SK-N-SH (cell line): ENCODE measurements at regions not wholly inside any gene's neighbourhood (a gene's known extent, or its start where the extent isn't known, plus 50 kb on each side); places are given as distances from the start of the nearest gene placed in this dataset.

Experiments used
- CTCF ChIA-PET: fragments of 300-600, 350-600 bp; formaldehyde crosslinking; extraction: SDS; loops from one replicate; lab custom pipeline; 2021; lab: Yijun Ruan, JAX
- POLR2A ChIA-PET: fragments of 350-600 bp; sonication (Branson Sonifier 250); formaldehyde crosslinking; extraction: SDS; loops from one replicate; lab custom pipeline; 2020; ENCODE audit warnings: antibody characterized with exemption, inconsistent platforms; lab: Yijun Ruan, JAX
- DNase-seq: peaks from one replicate; pipeline ENCODE4 v3.0.0; 2012
- H2AFZ ChIP-seq: fragments of 200-600 bp; sonication (generic); 2 replicates; pipeline ENCODE4 v1.8.1; 2016; ENCODE audit warnings: antibody characterized with exemption, mild to moderate bottlenecking, low read depth
- H3F3A ChIP-seq: fragments of 200-600 bp; sonication (generic); replicated peaks from 2 replicates; pipeline ENCODE3; 2016; ENCODE audit warnings: antibody characterized with exemption, mild to moderate bottlenecking; ENCODE audit not compliant: insufficient read depth
- H3K27ac ChIP-seq, 2 experiments: fragments of 200-500 bp in 1 of 2; fragments of 200-600 bp in 1 of 2; sonication (Bioruptor generic) in 1 of 2; sonication (generic), shearing (Covaris generic) in 1 of 2; 2 replicates each; pipeline versions ENCODE4 v1.5.1 to v1.6.1; 2014 to 2016; ENCODE audit warnings: low read depth in 2 of 2, inconsistent platforms in 1 of 2, low read length in 1 of 2, mild to moderate bottlenecking in 1 of 2, mixed read lengths in 1 of 2
- H3K27me3 ChIP-seq: fragments of 200-600 bp; sonication (generic), shearing (Covaris generic); 2 replicates; pipeline ENCODE4 v1.6.1; 2016; ENCODE audit warnings: mixed run types; ENCODE audit not compliant: insufficient read depth
- H3K36me3 ChIP-seq, 2 experiments: fragments of 200-500 bp in 1 of 2; fragments of 200-600 bp in 1 of 2; sonication (Bioruptor generic) in 1 of 2; sonication (generic) in 1 of 2; replicated peaks in 1 of 2; 2 replicates each; pipeline versions ENCODE3 to v1.5.1; 2014 to 2016; ENCODE audit warnings: low read length in 1 of 2, mild to moderate bottlenecking in 1 of 2; ENCODE audit not compliant: insufficient read depth in 2 of 2, control insufficient read depth in 1 of 2
- H3K4me1 ChIP-seq, 2 experiments: fragments of 200-500 bp in 1 of 2; fragments of 200-600 bp in 1 of 2; sonication (Bioruptor generic) in 1 of 2; sonication (generic), shearing (Covaris generic) in 1 of 2; 2 replicates each; pipeline versions ENCODE4 v1.5.1 to v1.6.1; 2014 to 2016; ENCODE audit warnings: low read depth in 1 of 2, low read length in 1 of 2, mixed run types in 1 of 2; ENCODE audit not compliant: insufficient read depth in 2 of 2, control insufficient read depth in 1 of 2
- H3K4me2 ChIP-seq: fragments of 200-600 bp; sonication (generic), shearing (Covaris generic); 2 replicates; pipeline ENCODE4 v1.6.1; 2017; ENCODE audit warnings: mixed run types
- H3K4me3 ChIP-seq, 2 experiments: fragments of 200-500 bp in 1 of 2; fragments of 200-600 bp in 1 of 2; sonication (Bioruptor generic) in 1 of 2; sonication (generic), shearing (Covaris generic) in 1 of 2; 2 replicates each; pipeline versions ENCODE4 v1.5.1 to v1.8.1; 2014 to 2016; ENCODE audit warnings: low read depth in 2 of 2, inconsistent platforms in 1 of 2, low read length in 1 of 2, mild to moderate bottlenecking in 1 of 2, mixed read lengths in 1 of 2, moderate library complexity in 1 of 2
- H3K79me2 ChIP-seq: fragments of 200-600 bp; sonication (generic); 2 replicates; pipeline ENCODE4 v1.8.1; 2017; ENCODE audit warnings: mild to moderate bottlenecking; ENCODE audit not compliant: insufficient read depth
- H3K9ac ChIP-seq: fragments of 200-600 bp; sonication (generic); 2 replicates; pipeline ENCODE4 v1.6.1; 2017; ENCODE audit warnings: mixed run types
- H3K9me2 ChIP-seq: fragments of 200-600 bp; sonication (generic); 2 replicates; pipeline ENCODE4 v1.6.1; 2017; ENCODE audit warnings: mixed run types
- H3K9me3 ChIP-seq: fragments of 200-600 bp; sonication (generic); 2 replicates; pipeline ENCODE4 v1.6.1; 2017; ENCODE audit warnings: mixed run types, mild to moderate bottlenecking, moderate library complexity
- H4K20me1 ChIP-seq: fragments of 200-600 bp; sonication (generic); 2 replicates; pipeline ENCODE4 v1.6.1; 2017; ENCODE audit warnings: mild to moderate bottlenecking, mixed run types; ENCODE audit not compliant: insufficient read depth
- CHD2 ChIP-seq: fragments of 150-350 bp; IDR thresholded peaks from 2 replicates; pipeline ENCODE4 v1.6.1; 2018; ENCODE audit warnings: low read length; ENCODE audit not compliant: partially characterized antibody
- FOSL2 ChIP-seq: IDR thresholded peaks from 2 replicates; pipeline ENCODE4 v1.4.0; 2012; ENCODE audit warnings: low read depth, mild to moderate bottlenecking, moderate library complexity, borderline replicate concordance
- FOXM1 ChIP-seq: IDR thresholded peaks from 2 replicates; pipeline ENCODE4 v1.4.0; 2012; ENCODE audit warnings: low read depth, mild to moderate bottlenecking
- GABPA ChIP-seq: IDR thresholded peaks from 2 replicates; pipeline ENCODE4 v1.4.0; 2012; ENCODE audit warnings: low read depth, mild to moderate bottlenecking
- RAD21 ChIP-seq: IDR thresholded peaks from 2 replicates; pipeline ENCODE4 v1.6.1; 2012; ENCODE audit warnings: mild to moderate bottlenecking, low read length
- TEAD4 ChIP-seq: IDR thresholded peaks from 2 replicates; pipeline ENCODE4 v1.4.0; 2012; ENCODE audit warnings: mild to moderate bottlenecking, borderline replicate concordance; ENCODE audit not compliant: insufficient read depth
- WGBS: methylation state at CpG from one replicate; pipeline ENCODE4 v1.1.6; 2017; ENCODE audit warnings: low lambda C conversion rate; 5-methylcytosine and 5-hydroxymethylcytosine counted together
- TF ChIP-seq, protein P1 (sequence below): fragments of 150-350 bp; IDR thresholded peaks from 2 replicates; pipeline ENCODE4 v1.6.1; 2016; ENCODE audit warnings: mild to moderate bottlenecking, low read depth, low read length
- TF ChIP-seq, protein P2 (sequence below): IDR thresholded peaks from 2 replicates; pipeline ENCODE4 v1.4.0; 2012; ENCODE audit warnings: low read depth, borderline replicate concordance
- TF ChIP-seq, protein P3 (sequence below): IDR thresholded peaks from 2 replicates; pipeline ENCODE4 v1.4.0; 2012; ENCODE audit warnings: low read depth, borderline replicate concordance
- TF ChIP-seq, protein P4 (sequence below): fragments of 200-600 bp; sonication (generic); IDR thresholded peaks from 2 replicates; pipeline ENCODE4 v1.6.1; 2017; ENCODE audit warnings: antibody characterized with exemption, mild to moderate bottlenecking, moderate library complexity

DNA sequence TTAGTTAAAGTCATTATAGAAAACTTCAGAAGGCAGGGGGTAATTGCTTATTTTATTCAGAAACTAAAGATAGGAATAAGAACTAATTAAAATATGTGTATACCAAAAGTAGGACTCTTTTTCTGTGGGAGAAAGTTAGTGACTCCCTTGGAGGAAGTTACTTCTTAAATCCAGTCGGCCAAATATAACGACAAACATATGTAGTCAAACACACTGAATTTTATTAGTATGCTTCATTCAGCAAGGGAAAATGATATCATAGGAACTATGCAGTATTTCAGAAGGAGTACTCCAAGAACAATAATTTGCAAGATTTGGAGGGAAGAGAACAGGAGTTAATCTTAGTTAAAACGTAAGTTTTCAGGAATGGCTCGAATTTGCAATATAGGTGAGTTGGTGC, 432.6 kb downstream of the CYLC2 start:
- ChIA-PET POLR2A (no interaction called here), CTCF (no interaction called here)
- no peaks in the 10 kb centered on the region for H3F3A ChIP-seq
- no peaks in the 10 kb centered on the region for H3K9me3 ChIP-seq
- H4K20me1 ChIP-seq = no peaks in the 10 kb centered on the region
- H3K4me3 ChIP-seq = no peak overlapping the region
- no peaks in the 10 kb centered on the region for H3K9me2 ChIP-seq
- DNase-seq = no peak
- no peaks in the 10 kb centered on the region for H3K4me1 ChIP-seq
- H3K9ac ChIP-seq = no peak overlapping the region
- no peaks in the 10 kb centered on the region for H3K27me3 ChIP-seq
- H3K36me3 ChIP-seq = no peaks in the 10 kb centered on the region
- H3K79me2 ChIP-seq = no peaks in the 10 kb centered on the region
- H3K27ac ChIP-seq = no peak overlapping the region
- TF ChIP-seq FOXM1 = no peak
- TF ChIP-seq TEAD4 = no peak
- no peak for TF ChIP-seq CHD2
- TF ChIP-seq, protein P1, sequence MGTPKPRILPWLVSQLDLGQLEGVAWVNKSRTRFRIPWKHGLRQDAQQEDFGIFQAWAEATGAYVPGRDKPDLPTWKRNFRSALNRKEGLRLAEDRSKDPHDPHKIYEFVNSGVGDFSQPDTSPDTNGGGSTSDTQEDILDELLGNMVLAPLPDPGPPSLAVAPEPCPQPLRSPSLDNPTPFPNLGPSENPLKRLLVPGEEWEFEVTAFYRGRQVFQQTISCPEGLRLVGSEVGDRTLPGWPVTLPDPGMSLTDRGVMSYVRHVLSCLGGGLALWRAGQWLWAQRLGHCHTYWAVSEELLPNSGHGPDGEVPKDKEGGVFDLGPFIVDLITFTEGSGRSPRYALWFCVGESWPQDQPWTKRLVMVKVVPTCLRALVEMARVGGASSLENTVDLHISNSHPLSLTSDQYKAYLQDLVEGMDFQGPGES = no peak
- TF ChIP-seq FOSL2 = no peak
- no peak overlapping the region for H2AFZ ChIP-seq
- no peak overlapping the region for H3K4me2 ChIP-seq
- 10% methylated on average over 4 of the region's 4 CpGs for WGBS

DNA sequence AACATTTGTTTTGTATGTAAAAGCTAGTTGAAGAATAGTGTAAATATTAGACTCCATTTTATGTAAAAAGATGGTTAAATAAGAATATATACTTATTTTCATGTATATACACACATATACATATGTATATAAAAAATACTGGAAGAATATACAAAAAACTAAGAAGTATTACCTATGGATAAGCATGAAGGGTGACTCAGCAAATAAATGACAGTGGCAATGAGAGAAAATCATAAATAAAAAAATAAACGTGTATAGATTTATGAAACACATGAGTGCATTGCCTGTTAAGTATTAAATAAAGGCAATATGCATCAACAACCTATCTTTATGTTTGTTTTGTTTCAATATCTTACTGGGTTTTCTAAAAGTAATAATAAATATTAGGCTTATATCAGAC, 435.3 kb downstream of the CYLC2 start:
- 2% methylated on average over 1 of the region's 1 CpG for WGBS
- CTCF ChIA-PET = no interaction called here
- Histone ChIP-seq H3K4me2 (no peak overlapping the region), H3K4me3 (no peak overlapping the region)
- TF ChIP-seq FOXM1 = no peak
- TF ChIP-seq, protein P1 = no peak
- no peak for TF ChIP-seq GABPA
- TF ChIP-seq, protein P2, sequence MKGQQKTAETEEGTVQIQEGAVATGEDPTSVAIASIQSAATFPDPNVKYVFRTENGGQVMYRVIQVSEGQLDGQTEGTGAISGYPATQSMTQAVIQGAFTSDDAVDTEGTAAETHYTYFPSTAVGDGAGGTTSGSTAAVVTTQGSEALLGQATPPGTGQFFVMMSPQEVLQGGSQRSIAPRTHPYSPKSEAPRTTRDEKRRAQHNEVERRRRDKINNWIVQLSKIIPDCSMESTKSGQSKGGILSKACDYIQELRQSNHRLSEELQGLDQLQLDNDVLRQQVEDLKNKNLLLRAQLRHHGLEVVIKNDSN = no peak
- TF ChIP-seq, protein P3, sequence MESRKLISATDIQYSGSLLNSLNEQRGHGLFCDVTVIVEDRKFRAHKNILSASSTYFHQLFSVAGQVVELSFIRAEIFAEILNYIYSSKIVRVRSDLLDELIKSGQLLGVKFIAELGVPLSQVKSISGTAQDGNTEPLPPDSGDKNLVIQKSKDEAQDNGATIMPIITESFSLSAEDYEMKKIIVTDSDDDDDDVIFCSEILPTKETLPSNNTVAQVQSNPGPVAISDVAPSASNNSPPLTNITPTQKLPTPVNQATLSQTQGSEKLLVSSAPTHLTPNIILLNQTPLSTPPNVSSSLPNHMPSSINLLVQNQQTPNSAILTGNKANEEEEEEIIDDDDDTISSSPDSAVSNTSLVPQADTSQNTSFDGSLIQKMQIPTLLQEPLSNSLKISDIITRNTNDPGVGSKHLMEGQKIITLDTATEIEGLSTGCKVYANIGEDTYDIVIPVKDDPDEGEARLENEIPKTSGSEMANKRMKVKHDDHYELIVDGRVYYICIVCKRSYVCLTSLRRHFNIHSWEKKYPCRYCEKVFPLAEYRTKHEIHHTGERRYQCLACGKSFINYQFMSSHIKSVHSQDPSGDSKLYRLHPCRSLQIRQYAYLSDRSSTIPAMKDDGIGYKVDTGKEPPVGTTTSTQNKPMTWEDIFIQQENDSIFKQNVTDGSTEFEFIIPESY = no peak
- TF ChIP-seq, protein P4, sequence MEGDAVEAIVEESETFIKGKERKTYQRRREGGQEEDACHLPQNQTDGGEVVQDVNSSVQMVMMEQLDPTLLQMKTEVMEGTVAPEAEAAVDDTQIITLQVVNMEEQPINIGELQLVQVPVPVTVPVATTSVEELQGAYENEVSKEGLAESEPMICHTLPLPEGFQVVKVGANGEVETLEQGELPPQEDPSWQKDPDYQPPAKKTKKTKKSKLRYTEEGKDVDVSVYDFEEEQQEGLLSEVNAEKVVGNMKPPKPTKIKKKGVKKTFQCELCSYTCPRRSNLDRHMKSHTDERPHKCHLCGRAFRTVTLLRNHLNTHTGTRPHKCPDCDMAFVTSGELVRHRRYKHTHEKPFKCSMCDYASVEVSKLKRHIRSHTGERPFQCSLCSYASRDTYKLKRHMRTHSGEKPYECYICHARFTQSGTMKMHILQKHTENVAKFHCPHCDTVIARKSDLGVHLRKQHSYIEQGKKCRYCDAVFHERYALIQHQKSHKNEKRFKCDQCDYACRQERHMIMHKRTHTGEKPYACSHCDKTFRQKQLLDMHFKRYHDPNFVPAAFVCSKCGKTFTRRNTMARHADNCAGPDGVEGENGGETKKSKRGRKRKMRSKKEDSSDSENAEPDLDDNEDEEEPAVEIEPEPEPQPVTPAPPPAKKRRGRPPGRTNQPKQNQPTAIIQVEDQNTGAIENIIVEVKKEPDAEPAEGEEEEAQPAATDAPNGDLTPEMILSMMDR = no peak
- no peak for TF ChIP-seq RAD21
- TF ChIP-seq, all 33 proteins: peak for 0
- Histone ChIP-seq H3K27me3 (no peaks in the 10 kb centered on the region), H2AFZ (no peak overlapping the region), H3K9ac (no peak overlapping the region), H3K9me3 (no peaks in the 10 kb centered on the region), H4K20me1 (no peaks in the 10 kb centered on the region), H3K9me2 (no peaks in the 10 kb centered on the region), H3K36me3 (no peaks in the 10 kb centered on the region), H3F3A (no peaks in the 10 kb centered on the region), H3K79me2 (no peaks in the 10 kb centered on the region), H3K4me1 (no peaks in the 10 kb centered on the region), H3K27ac (no peak overlapping the region)
- DNase-seq = no peak
- POLR2A ChIA-PET = no interaction called here
